K562 (cell line): ENCODE measurements at regions not wholly inside any gene's neighbourhood (a gene's known extent, or its start where the extent isn't known, plus 50 kb on each side); places are given as distances from the start of the nearest gene placed in this dataset.

Experiments
- CTCFL ChIP-seq: IDR thresholded peaks from 2 replicates; pipeline ENCODE4 v1.6.1; 2011; ENCODE audit warnings: borderline replicate concordance, low read depth, mild to moderate bottlenecking, moderate library complexity, low read length; ENCODE audit not compliant: insufficient read depth, poor library complexity, severe bottlenecking
- ETS1 ChIP-seq: conservative IDR thresholded peaks from 2 replicates; pipeline ENCODE4 v1.6.1; 2011; ENCODE audit warnings: low read depth, mild to moderate bottlenecking, low read length; ENCODE audit not compliant: control insufficient read depth
- MCM3 ChIP-seq: fragments of 450-650 bp; IDR thresholded peaks from 2 replicates; pipeline ENCODE4 v1.6.1; 2016
- NFIX ChIP-seq: fragments of 250-450 bp; sonication (Bioruptor Pico); IDR thresholded peaks from 2 replicates; pipeline ENCODE4 v1.4.0; 2020; ENCODE audit warnings: low read depth, mild to moderate bottlenecking, moderate library complexity
- ZNF12 ChIP-seq: sonication (generic); formaldehyde crosslinking; IDR thresholded peaks from 2 replicates; pipeline ENCODE4 v1.4.0; 2020; ENCODE audit warnings: mild to moderate bottlenecking, missing genetic modification reagents
- ZNF609 ChIP-seq: sonication (generic); formaldehyde crosslinking; IDR thresholded peaks from 2 replicates; pipeline ENCODE4 v1.8.1; 2023; ENCODE audit warnings: missing genetic modification reagents, mild to moderate bottlenecking, borderline replicate concordance

- no peak for TF ChIP-seq ZNF609 (CRISPR knock-in tag)
- no peak for TF ChIP-seq ETS1
- TF ChIP-seq MCM3: no peak
- TF ChIP-seq ZNF12: no peak
- no peak for TF ChIP-seq CTCFL
- no peak for TF ChIP-seq NFIX (CRISPR knock-in tag)
These were observed 533.8 kb downstream of the FBXO15 start (continued) for GRCh38 chr18:73613706-73614340.
